Calu3 (cell line): ENCODE measurements at regions not wholly inside any gene's neighbourhood (a gene's known extent, or its start where the extent isn't known, plus 50 kb on each side); places are given as distances from the start of the nearest gene placed in this dataset.

Source experiments
- BruUV-seq: library from RNA; stranded (reverse); fragments of 400-500 nt; replicated peaks from 2 replicates; lab custom pipeline; 2021; lab: Mats Ljungman, UMichigan
- CTCF ChIA-PET: fragments of 300-600 bp; sonication (Branson Sonifier 250); formaldehyde crosslinking; loops from one replicate; lab custom pipeline; 2022; ENCODE audit warnings: antibody characterized with exemption; lab: Charles Lee
- DNase-seq: peaks from one replicate; pipeline ENCODE4 v3.0.0; 2022
- H3K27ac Mint-ChIP-seq: one replicate; pipeline ENCODE4 v1.8.0; 2022; ENCODE audit warnings: mixed read lengths; ENCODE audit not compliant: unreplicated experiment
- H3K27me3 Mint-ChIP-seq: one replicate; pipeline ENCODE4 v1.8.0; 2022; ENCODE audit warnings: mixed read lengths; ENCODE audit not compliant: unreplicated experiment
- H3K36me3 Mint-ChIP-seq: one replicate; pipeline ENCODE4 v1.8.0; 2022; ENCODE audit warnings: mild to moderate bottlenecking, moderate library complexity, mixed read lengths; ENCODE audit not compliant: insufficient read depth, unreplicated experiment
- H3K4me1 Mint-ChIP-seq: one replicate; pipeline ENCODE4 v1.8.0; 2022; ENCODE audit warnings: mild to moderate bottlenecking, low read depth, mixed read lengths; ENCODE audit not compliant: unreplicated experiment
- H3K4me3 Mint-ChIP-seq: one replicate; pipeline ENCODE4 v1.8.0; 2022; ENCODE audit warnings: mild to moderate bottlenecking, low read depth, moderate library complexity, mixed read lengths; ENCODE audit not compliant: unreplicated experiment
- H3K9me3 Mint-ChIP-seq: one replicate; pipeline ENCODE4 v1.8.0; 2022; ENCODE audit warnings: low read depth, mixed read lengths; ENCODE audit not compliant: unreplicated experiment
- CTCF ChIP-seq: fragments of 200-600 bp; IDR thresholded peaks from one replicate; pipeline ENCODE4 v1.8.0; 2022; ENCODE audit warnings: antibody characterized with exemption; ENCODE audit not compliant: unreplicated experiment
- intact Hi-C: fragments of 100-400 bp; cut with micrococcal nuclease; formaldehyde crosslinking; loops from one replicate; pipeline ENCODE4 v1.10.0; 2022; ENCODE audit not compliant: unreplicated experiment

- BruUV-seq, result no TSS peak
- H3K9me3 Mint-ChIP-seq, result no peaks in the 10 kb centered on the region
- no peak overlapping the region for H3K27ac Mint-ChIP-seq
- CTCF ChIA-PET, result no interaction called here
- H3K27me3 Mint-ChIP-seq, result no peaks in the 10 kb centered on the region
- TF ChIP-seq CTCF, result no peak
- no peaks in the 10 kb centered on the region for H3K4me1 Mint-ChIP-seq
- DNase-seq, result no peak
- H3K4me3 Mint-ChIP-seq, result no peak overlapping the region
- intact Hi-C loops, result no loop called here
- H3K36me3 Mint-ChIP-seq, result no peaks in the 10 kb centered on the region
These were observed 543.6 kb upstream of the CITED2 start for GRCh38 chr6:139917951-139918630.

GRCh38 chr6:139914910-139915309, 540.5 kb upstream of the CITED2 start:
- H3K9me3 Mint-ChIP-seq, result no peaks in the 10 kb centered on the region
- H3K4me3 Mint-ChIP-seq, result no peak overlapping the region
- no peaks in the 10 kb centered on the region for H3K4me1 Mint-ChIP-seq
- BruUV-seq, result no TSS peak
- CTCF ChIA-PET, result no interaction called here
- no peaks in the 10 kb centered on the region for H3K27me3 Mint-ChIP-seq
- DNase-seq, result no peak
- TF ChIP-seq CTCF, result no peak
- intact Hi-C loops, result no loop called here
- H3K36me3 Mint-ChIP-seq, result no peaks in the 10 kb centered on the region
- no peak overlapping the region for H3K27ac Mint-ChIP-seq

GRCh38 chr6:139912735-139913400, 538.4 kb upstream of the CITED2 start:
- no peak for DNase-seq
- H3K27me3 Mint-ChIP-seq, result no peaks in the 10 kb centered on the region
- no peaks in the 10 kb centered on the region for H3K36me3 Mint-ChIP-seq
- TF ChIP-seq CTCF, result no peak
- H3K4me1 Mint-ChIP-seq, result no peaks in the 10 kb centered on the region
- H3K9me3 Mint-ChIP-seq, result no peaks in the 10 kb centered on the region
- CTCF ChIA-PET, result no interaction called here
- intact Hi-C loops, result no loop called here
- no TSS peak for BruUV-seq
- H3K27ac Mint-ChIP-seq, result no peak overlapping the region
- no peak overlapping the region for H3K4me3 Mint-ChIP-seq

GRCh38 chr6:139909992-139910391, 535.5 kb upstream of the CITED2 start:
- Mint-ChIP-seq H3K36me3 (no peaks in the 10 kb centered on the region), H3K9me3 (no peaks in the 10 kb centered on the region), H3K4me1 (no peaks in the 10 kb centered on the region), H3K4me3 (no peak overlapping the region), H3K27ac (no peak overlapping the region), H3K27me3 (no peaks in the 10 kb centered on the region)
- TF ChIP-seq CTCF, result no peak
- CTCF ChIA-PET, result no interaction called here
- no TSS peak for BruUV-seq
- intact Hi-C loops, result no loop called here
- DNase-seq, result no peak
